ENCODE measurements at regions not wholly inside any gene's neighbourhood (a gene's known extent, or its start where the extent isn't known, plus 50 kb on each side); places are given as distances from the start of the nearest gene placed in this dataset.

GRCh38 chr6:68427630-68428029 lies 207.5 kb upstream of the ADGRB3 start:
- TF ChIP-seq FOXM1 (IDR thresholded peaks at IDR 0.05; ENCODE audit: borderline replicate concordance) (no peak), ZNF384 (IDR thresholded peaks at IDR 0.05) (no peak), FOXK2 (IDR thresholded peaks at IDR 0.05) (no peak), TARDBP (IDR thresholded peaks at IDR 0.05) (no peak), NFRKB (IDR thresholded peaks at IDR 0.05) (no peak), SP1 (IDR thresholded peaks at IDR 0.05) (no peak), FOXA1 (IDR thresholded peaks at IDR 0.05) (no peak), LEF1 (IDR thresholded peaks at IDR 0.05; ENCODE audit: borderline replicate concordance) (no peak)
- DNase-seq (ENCODE audit: extremely low spot score), result no peak
- ChIA-PET CTCF (no interaction called here), POLR2A (no interaction called here)

- POLR2A ChIA-PET, result no interaction called here
Observed at GRCh38 chr6:68410021-68410420, 225.1 kb upstream of the ADGRB3 start.

DNA sequence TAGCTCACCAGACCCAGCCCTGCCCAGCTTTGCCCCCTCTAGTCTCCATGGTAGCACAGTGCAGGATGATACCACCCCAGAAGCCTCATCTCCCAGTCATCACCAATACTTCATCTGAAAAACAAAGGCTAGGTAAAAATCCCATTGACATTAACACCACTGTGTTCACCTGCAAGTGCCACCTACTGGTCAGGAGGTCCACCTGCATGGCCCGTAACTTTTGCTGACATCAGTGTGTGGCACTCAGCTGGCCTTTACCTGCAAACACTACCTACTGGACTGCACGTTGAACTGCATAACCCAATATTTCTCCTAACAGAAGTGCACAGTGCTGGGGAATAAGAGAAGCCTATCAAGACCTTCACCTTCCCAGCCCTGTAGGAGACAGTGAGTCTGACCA lies 234.7 kb upstream of the ADGRB3 start:
- POLR2A ChIA-PET, result no interaction called here
- peak; percentile 7 for DNase-seq (ENCODE audit: extremely low spot score)
- CTCF ChIA-PET, result no interaction called here
- TF ChIP-seq LEF1 (IDR thresholded peaks at IDR 0.05; ENCODE audit: borderline replicate concordance) (no peak), TARDBP (IDR thresholded peaks at IDR 0.05) (no peak), ELF4 (IDR thresholded peaks at IDR 0.05) (no peak), FOXM1 (IDR thresholded peaks at IDR 0.05; ENCODE audit: borderline replicate concordance) (no peak), CTBP1 (IDR thresholded peaks at IDR 0.05; ENCODE audit: borderline replicate concordance) (no peak), ARNT (IDR thresholded peaks at IDR 0.05) (no peak), FOXK2 (IDR thresholded peaks at IDR 0.05) (no peak), SP1 (IDR thresholded peaks at IDR 0.05) (no peak), FOXA1 (IDR thresholded peaks at IDR 0.05) (no peak), PKNOX1 (IDR thresholded peaks at IDR 0.05) (no peak), SUZ12 (IDR thresholded peaks at IDR 0.05) (no peak), NFRKB (IDR thresholded peaks at IDR 0.05) (no peak), ZNF384 (IDR thresholded peaks at IDR 0.05) (no peak), L3MBTL2 (conservative IDR thresholded peaks at IDR 0.05) (no peak)

More at GRCh38 chr6:68410021-68410420, 225.1 kb upstream of the ADGRB3 start:
- TF ChIP-seq CTBP1 (IDR thresholded peaks at IDR 0.05; ENCODE audit: borderline replicate concordance) (no peak), TARDBP (IDR thresholded peaks at IDR 0.05) (no peak), L3MBTL2 (conservative IDR thresholded peaks at IDR 0.05) (no peak), NFRKB (IDR thresholded peaks at IDR 0.05) (no peak), FOXA1 (IDR thresholded peaks at IDR 0.05) (no peak), SUZ12 (IDR thresholded peaks at IDR 0.05) (no peak), FOXM1 (IDR thresholded peaks at IDR 0.05; ENCODE audit: borderline replicate concordance) (no peak), PKNOX1 (IDR thresholded peaks at IDR 0.05) (no peak), HDGF (IDR thresholded peaks at IDR 0.05; ENCODE audit: borderline replicate concordance) (no peak), SP1 (IDR thresholded peaks at IDR 0.05) (no peak), ZNF384 (IDR thresholded peaks at IDR 0.05) (no peak), BHLHE40 (IDR thresholded peaks at IDR 0.05; ENCODE audit: borderline replicate concordance) (no peak), ARNT (IDR thresholded peaks at IDR 0.05) (no peak), LEF1 (IDR thresholded peaks at IDR 0.05; ENCODE audit: borderline replicate concordance) (no peak), FOXK2 (IDR thresholded peaks at IDR 0.05) (no peak), ELF4 (IDR thresholded peaks at IDR 0.05) (no peak)
- CTCF ChIA-PET, result no interaction called here
- no peak for DNase-seq (ENCODE audit: extremely low spot score)

GRCh38 chr6:68391953-68392352 lies 243.1 kb upstream of the ADGRB3 start:
- TF ChIP-seq L3MBTL2 (conservative IDR thresholded peaks at IDR 0.05), result no peak
- no peak for TF ChIP-seq TARDBP (IDR thresholded peaks at IDR 0.05)
- TF ChIP-seq SUZ12 (IDR thresholded peaks at IDR 0.05), result no peak
- TF ChIP-seq HDGF (IDR thresholded peaks at IDR 0.05; ENCODE audit: borderline replicate concordance), result no peak
- CTCF ChIA-PET, result no interaction called here
- DNase-seq (ENCODE audit: extremely low spot score), result no peak
- POLR2A ChIA-PET, result no interaction called here

DNA sequence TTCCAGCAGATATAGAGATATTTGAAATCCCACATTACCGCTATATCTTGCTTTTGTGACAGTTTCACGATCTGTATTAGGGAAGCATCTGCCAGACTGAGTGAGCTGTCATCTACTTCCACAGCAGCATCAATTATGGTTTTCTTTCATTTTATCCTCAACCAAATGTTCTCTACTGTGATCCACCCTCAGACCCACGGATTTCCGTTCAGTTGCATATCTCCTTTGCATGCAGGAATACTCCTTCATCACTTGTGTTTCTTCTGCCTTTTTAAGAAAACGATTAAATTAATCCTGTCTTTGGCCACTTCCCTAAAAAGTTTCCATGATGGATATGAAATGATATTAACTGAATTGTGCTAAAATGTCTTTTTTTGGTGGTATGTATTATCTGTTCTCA lies 262.1 kb upstream of the ADGRB3 start:
- TF ChIP-seq ARNT (IDR thresholded peaks at IDR 0.05), result no peak
- no peak for TF ChIP-seq LEF1 (IDR thresholded peaks at IDR 0.05; ENCODE audit: borderline replicate concordance)
- no peak for TF ChIP-seq FOXA1 (IDR thresholded peaks at IDR 0.05)
- TF ChIP-seq FOXM1 (IDR thresholded peaks at IDR 0.05; ENCODE audit: borderline replicate concordance), result no peak
- TF ChIP-seq SUZ12 (IDR thresholded peaks at IDR 0.05), result no peak
- TF ChIP-seq PKNOX1 (IDR thresholded peaks at IDR 0.05), result no peak
- TF ChIP-seq HDGF (IDR thresholded peaks at IDR 0.05; ENCODE audit: borderline replicate concordance), result no peak
- no peak for TF ChIP-seq CTBP1 (IDR thresholded peaks at IDR 0.05; ENCODE audit: borderline replicate concordance)
- no peak for TF ChIP-seq NFRKB (IDR thresholded peaks at IDR 0.05)
- no peak for TF ChIP-seq TARDBP (IDR thresholded peaks at IDR 0.05)
- no peak for TF ChIP-seq L3MBTL2 (conservative IDR thresholded peaks at IDR 0.05)
- TF ChIP-seq FOXK2 (IDR thresholded peaks at IDR 0.05), result no peak
- no peak for TF ChIP-seq ZNF384 (IDR thresholded peaks at IDR 0.05)
- TF ChIP-seq ELF4 (IDR thresholded peaks at IDR 0.05), result no peak
- TF ChIP-seq SP1 (IDR thresholded peaks at IDR 0.05), result no peak
- TF ChIP-seq BHLHE40 (IDR thresholded peaks at IDR 0.05; ENCODE audit: borderline replicate concordance), result no peak
- DNase-seq (ENCODE audit: extremely low spot score), result no peak
- ChIA-PET POLR2A (no interaction called here), CTCF (no interaction called here)

- CTCF ChIA-PET, result no interaction called here
Observed at GRCh38 chr6:68368845-68369244, 266.2 kb upstream of the ADGRB3 start.

More at GRCh38 chr6:68368845-68369244, 266.2 kb upstream of the ADGRB3 start:
- POLR2A ChIA-PET, result no interaction called here
- no peak for DNase-seq (ENCODE audit: extremely low spot score)
- no peak for TF ChIP-seq FOXA1 (IDR thresholded peaks at IDR 0.05)
- TF ChIP-seq ELF4 (IDR thresholded peaks at IDR 0.05), result no peak
- TF ChIP-seq FOXM1 (IDR thresholded peaks at IDR 0.05; ENCODE audit: borderline replicate concordance), result no peak
- no peak for TF ChIP-seq TARDBP (IDR thresholded peaks at IDR 0.05)
- no peak for TF ChIP-seq HDGF (IDR thresholded peaks at IDR 0.05; ENCODE audit: borderline replicate concordance)
- no peak for TF ChIP-seq PKNOX1 (IDR thresholded peaks at IDR 0.05)
